RWPE2 (cell line): ENCODE measurements at regions not wholly inside any gene's neighbourhood (a gene's known extent, or its start where the extent isn't known, plus 50 kb on each side); places are given as distances from the start of the nearest gene placed in this dataset.

ENCODE experiments used
- ATAC-seq: fragments of 200-7000 bp; cut with Tn5 transposase; 3 replicates; pipeline ENCODE4 v1.9.1; 2021; ENCODE audit warnings: low read depth
- DNase-seq: peaks from one replicate; pipeline ENCODE4 v3.0.0-alpha.2; 2020; ENCODE audit warnings: low spot score
- H3K27ac ChIP-seq: fragments of 450-650 bp; 2 replicates; pipeline ENCODE4 v1.5.1; 2017; ENCODE audit warnings: mild to moderate bottlenecking; ENCODE audit not compliant: poor library complexity, severe bottlenecking
- H3K27me3 ChIP-seq: fragments of 250-450 bp; sonication (Bioruptor Pico); 2 replicates; pipeline ENCODE4 v1.5.1; 2021; ENCODE audit warnings: mild to moderate bottlenecking, moderate library complexity; ENCODE audit not compliant: insufficient read depth, poor library complexity, severe bottlenecking
- H3K36me3 ChIP-seq: fragments of 250-450 bp; sonication (Bioruptor Pico); 2 replicates; pipeline ENCODE4 v1.5.1; 2020; ENCODE audit warnings: low read depth, mild to moderate bottlenecking, moderate library complexity
- H3K4me1 ChIP-seq: fragments of 250-450 bp; sonication (Bioruptor Pico); 2 replicates; pipeline ENCODE4 v1.5.1; 2021; ENCODE audit warnings: mild to moderate bottlenecking, moderate library complexity; ENCODE audit not compliant: insufficient read depth, poor library complexity, severe bottlenecking
- H3K4me3 ChIP-seq: fragments of 250-450 bp; sonication (Bioruptor Pico); 2 replicates; pipeline ENCODE4 v1.5.1; 2021; ENCODE audit warnings: mild to moderate bottlenecking, moderate library complexity; ENCODE audit not compliant: severe bottlenecking
- H3K9me3 ChIP-seq: fragments of 250-450 bp; sonication (Bioruptor Pico); 2 replicates; pipeline ENCODE4 v1.5.1; 2021; ENCODE audit warnings: mild to moderate bottlenecking, moderate library complexity; ENCODE audit not compliant: severe bottlenecking
- CTCF ChIP-seq: fragments of 450-650 bp; IDR thresholded peaks from one replicate; pipeline ENCODE4 v1.5.1; 2017; ENCODE audit warnings: mild to moderate bottlenecking, moderate library complexity; ENCODE audit not compliant: poor library complexity, severe bottlenecking

DNA sequence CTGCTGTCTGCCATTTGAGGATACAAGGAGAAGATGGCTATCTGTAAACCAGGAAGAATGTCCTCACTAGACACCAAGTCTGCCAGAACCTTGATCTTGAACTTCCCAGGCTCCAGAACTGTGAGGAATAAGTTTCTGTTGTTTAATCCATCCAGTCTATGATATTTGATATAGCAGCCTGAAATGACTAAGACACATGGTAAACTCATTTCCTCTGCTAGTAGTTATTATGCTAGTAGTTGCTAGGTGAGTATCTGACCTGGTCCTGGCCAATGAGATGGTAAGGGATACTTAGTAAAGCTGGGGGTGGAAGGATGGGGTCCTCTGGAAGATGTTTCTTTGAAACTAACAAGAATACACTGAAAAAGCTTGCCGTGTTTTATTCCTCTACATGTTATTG is 280.7 kb upstream of the ARHGEF26 start:
- no peaks in the 10 kb centered on the region for H3K36me3 ChIP-seq
- H3K4me3 ChIP-seq: no peak overlapping the region
- DNase-seq (no peak), ATAC-seq (no peak)
- H3K9me3 ChIP-seq: no peaks in the 10 kb centered on the region
- no peak overlapping the region for H3K27ac ChIP-seq
- H3K4me1 ChIP-seq: no peaks in the 10 kb centered on the region
- TF ChIP-seq CTCF: no peak
- no peaks in the 10 kb centered on the region for H3K27me3 ChIP-seq

- no peak for TF ChIP-seq CTCF
- ATAC-seq (no peak), DNase-seq (no peak)
- no peaks in the 10 kb centered on the region for H3K4me1 ChIP-seq
- no peaks in the 10 kb centered on the region for H3K9me3 ChIP-seq
- no peak overlapping the region for H3K4me3 ChIP-seq
- H3K27me3 ChIP-seq: no peaks in the 10 kb centered on the region
- no peaks in the 10 kb centered on the region for H3K36me3 ChIP-seq
- H3K27ac ChIP-seq: no peak overlapping the region
These were observed 277.2 kb upstream of the ARHGEF26 start for GRCh38 chr3:153843994-153844393.

DNA sequence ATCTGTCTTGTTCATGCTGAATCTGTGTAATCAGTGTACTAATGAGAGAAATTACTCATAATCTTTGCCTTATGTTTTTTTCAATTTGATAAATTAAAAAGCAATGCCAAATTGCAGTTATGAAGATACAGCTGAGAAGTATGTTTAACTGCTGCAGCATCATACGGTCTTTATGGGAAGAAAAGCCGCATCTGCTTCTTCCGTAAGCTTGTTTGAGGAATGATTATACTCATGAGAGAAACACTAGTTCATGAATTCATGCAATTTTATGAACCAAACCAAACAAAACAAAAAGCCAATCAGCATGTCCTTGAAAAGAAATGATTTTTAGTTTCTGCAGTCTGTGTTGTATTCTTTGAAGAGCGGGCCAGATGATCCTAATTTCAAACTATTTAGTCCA is 275.9 kb upstream of the ARHGEF26 start:
- DNase-seq (no peak), ATAC-seq (no peak)
- no peak for TF ChIP-seq CTCF
- Histone ChIP-seq H3K4me3 (no peak overlapping the region), H3K27ac (no peak overlapping the region), H3K27me3 (no peaks in the 10 kb centered on the region), H3K4me1 (no peaks in the 10 kb centered on the region), H3K9me3 (no peaks in the 10 kb centered on the region), H3K36me3 (no peaks in the 10 kb centered on the region)

- Histone ChIP-seq H3K27ac (no peak overlapping the region), H3K4me1 (no peaks in the 10 kb centered on the region), H3K27me3 (no peaks in the 10 kb centered on the region), H3K9me3 (no peaks in the 10 kb centered on the region), H3K36me3 (no peaks in the 10 kb centered on the region), H3K4me3 (no peak overlapping the region)
- TF ChIP-seq CTCF: no peak
- ATAC-seq (no peak), DNase-seq (no peak)
These were observed 272.5 kb upstream of the ARHGEF26 start for GRCh38 chr3:153848702-153849101.

GRCh38 chr3:153852355-153852754 is 268.8 kb upstream of the ARHGEF26 start:
- Histone ChIP-seq H3K4me3 (no peak overlapping the region), H3K36me3 (no peaks in the 10 kb centered on the region), H3K27me3 (no peaks in the 10 kb centered on the region), H3K4me1 (no peaks in the 10 kb centered on the region), H3K9me3 (no peaks in the 10 kb centered on the region), H3K27ac (no peak overlapping the region)
- no peak for DNase-seq
- no peak for TF ChIP-seq CTCF
- no peak for ATAC-seq
